Stimulated activated CD4-positive, alpha-beta T cell treated with anti-CD3 and anti-CD28 coated beads, Interleukin-2, amount 100 ng/mL, for 24 hours (primary cell): ENCODE measurements at regions not wholly inside any gene's neighbourhood (a gene's known extent, or its start where the extent isn't known, plus 50 kb on each side); places are given as distances from the start of the nearest gene placed in this dataset.
"Not testable (repeated sequence)": the region's sequence is repeated elsewhere in the genome, so short reads cannot be mapped to it uniquely, and the experiment has no call there.

Experiments used
- DNase-seq, 2 donors: peaks; one replicate each; pipeline ENCODE4 v3.0.0-alpha.2; 2020

DNA sequence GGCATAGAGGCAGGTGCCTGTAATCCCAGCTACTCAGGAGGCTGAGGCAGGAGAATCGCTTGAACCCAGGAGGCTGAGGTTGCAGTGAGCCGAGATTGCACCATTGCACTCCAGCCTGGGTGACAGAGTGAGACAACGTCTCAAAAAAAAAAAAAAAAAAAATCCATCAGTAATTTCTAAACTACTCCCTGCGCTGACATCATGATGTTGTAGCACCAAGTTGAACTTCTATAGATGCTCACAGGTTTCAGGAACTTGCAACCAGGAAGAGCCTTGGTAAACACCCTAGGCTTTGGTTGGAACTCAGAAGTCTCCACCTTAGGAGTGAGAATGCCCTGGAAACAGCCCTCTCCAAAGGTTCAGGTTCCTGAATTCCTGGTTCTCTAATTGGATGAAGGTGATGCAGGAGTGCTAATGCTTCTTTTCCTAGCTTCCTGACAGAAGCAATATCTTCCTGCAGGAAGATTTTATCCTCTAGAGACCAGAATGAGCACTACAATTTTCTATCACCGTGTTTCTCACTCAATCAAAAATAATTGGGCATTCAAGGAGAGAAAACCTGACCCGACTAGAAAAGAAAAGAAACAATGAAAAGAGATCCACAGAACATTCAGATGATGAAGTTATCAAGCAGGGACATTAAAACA lies 469.6 kb downstream of the GADD45G start:
- DNase-seq: no peak

DNA sequence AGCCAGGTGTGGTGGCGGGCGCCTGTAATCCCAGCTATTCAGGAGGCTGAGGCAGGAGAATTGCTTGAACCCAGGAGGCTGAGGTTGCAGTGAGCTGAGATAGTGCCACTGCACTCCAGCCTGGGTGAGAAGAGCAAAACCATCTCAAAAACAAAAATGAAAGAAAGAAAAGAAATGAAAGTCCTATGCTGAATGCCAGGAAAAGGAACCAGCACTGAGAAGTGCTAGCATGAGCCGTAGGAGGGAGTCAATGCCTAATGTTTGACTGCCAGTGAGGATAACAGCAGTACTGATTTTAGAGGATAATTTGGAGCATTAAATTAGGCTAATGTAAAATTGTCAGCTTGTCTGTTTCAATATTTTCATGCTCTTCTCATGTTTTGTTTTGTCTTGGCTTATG lies 472.8 kb downstream of the GADD45G start:
- DNase-seq: not testable (repeated sequence)

DNA sequence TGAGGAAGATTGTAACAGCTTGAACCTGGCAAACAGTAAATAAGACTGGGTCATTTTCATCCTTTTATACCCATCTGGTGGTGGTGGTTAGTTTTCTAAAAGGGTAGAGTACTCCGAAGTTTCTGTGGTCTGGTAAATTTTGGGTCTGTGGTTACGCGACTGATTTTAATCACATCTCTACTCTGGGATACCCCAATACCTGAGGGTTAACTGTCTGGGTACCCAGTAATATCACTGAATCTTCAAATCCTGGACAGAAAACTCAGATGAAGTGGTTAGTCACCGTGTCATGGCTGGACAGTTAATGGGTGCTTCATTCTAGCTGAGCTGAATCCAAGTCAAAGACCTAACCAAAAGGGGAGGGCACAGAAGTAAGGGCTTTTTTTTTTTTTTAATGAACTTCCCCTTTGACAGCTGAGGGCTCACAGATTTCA lies 474.2 kb downstream of the GADD45G start:
- no peak for DNase-seq

DNA sequence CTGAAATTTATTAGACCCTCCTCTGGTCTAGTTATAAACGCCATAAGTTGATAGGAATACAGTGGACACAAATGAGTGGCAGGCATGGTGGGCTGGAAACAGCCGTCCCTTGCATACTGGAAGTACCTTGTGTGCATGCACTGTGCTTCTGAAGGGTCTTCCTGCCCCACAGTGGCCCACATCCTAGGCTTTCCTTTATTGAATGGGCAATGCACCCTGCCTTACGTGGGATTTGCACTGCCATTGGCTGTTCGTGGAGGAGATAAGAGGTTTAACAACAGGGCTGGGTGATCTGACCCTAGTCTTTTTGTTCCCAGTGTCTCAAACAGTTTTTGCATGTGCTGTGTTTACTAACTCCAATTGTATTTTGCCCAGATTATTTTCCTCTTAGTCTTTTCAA lies 480.8 kb downstream of the GADD45G start:
- no peak for DNase-seq

DNA sequence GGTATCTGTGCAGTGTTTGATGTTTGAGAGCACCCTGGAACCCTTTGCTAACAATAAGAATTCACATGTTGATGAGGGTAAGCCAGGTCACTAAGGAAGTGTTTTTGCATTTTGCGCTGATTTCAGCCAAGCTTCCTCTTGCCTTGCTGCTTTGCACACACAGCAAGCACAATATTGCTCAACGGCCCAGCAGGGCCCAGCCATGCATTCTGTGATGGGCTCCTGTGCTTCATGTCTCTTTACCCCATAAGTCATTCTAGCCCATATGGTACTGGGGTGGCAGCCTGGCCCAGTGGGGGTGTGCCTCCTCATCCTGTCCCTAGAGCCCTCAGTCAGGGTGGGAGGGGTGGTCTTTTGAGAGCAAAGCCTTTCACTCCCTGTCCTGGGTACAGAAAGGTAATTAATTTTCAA lies 481.3 kb downstream of the GADD45G start:
- no peak for DNase-seq

DNA sequence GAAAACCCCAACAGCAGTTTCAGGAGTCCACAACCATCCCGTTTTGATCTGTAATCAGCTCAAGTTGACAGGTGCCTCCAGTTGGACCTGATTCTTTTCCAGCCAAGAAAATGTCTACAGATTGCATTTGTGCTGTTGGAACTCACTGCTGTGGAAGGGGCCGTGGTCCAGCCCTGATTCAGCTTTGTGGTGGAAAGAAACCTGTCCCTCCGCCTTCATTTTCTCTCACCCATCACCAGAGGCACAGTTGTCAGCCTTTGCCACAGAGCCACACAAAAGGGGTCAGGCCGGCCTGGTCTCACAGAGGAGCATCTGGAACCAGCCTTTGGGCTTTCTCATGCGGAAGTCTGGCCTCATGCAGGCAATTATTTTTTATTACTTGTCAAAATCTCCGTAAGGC lies 483.6 kb downstream of the GADD45G start:
- DNase-seq: no peak

DNA sequence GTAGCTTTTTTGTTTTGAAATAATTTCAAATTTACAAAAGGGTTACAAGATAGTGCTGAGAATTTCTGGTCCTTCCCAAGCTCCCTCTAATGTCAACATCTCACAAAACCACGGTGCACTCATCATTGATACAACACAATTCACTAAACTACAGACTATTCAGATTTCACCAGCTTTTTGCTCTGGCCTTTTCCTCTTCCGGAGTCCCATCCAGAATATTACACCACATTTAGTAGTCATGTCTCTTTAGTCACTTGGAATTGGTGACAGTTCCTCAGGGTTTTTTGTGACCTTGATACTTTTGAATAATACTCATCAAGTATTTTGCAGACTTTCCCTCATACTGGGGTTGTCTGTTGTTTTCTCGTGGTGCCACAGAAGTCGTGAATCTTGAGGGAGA lies 484.0 kb downstream of the GADD45G start:
- DNase-seq: no peak

DNA sequence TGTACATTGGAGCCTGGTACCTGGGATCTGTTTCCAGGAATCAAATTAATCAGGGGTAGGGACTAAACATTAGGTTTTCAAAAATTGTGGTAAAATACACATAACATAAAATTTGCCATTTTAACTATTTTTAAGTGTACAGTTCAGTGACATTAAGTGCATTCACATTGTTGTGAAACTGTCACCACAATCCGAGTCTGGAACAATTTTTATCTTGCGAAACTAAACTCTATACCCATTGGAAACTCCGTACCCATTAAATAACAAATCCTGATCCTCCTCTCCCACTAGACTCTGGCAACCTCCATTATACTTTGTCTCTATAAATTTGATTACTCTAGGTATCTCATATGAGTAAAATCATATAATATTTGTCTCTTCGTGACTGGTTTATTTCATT lies 486.2 kb downstream of the GADD45G start:
- no peak for DNase-seq

DNA sequence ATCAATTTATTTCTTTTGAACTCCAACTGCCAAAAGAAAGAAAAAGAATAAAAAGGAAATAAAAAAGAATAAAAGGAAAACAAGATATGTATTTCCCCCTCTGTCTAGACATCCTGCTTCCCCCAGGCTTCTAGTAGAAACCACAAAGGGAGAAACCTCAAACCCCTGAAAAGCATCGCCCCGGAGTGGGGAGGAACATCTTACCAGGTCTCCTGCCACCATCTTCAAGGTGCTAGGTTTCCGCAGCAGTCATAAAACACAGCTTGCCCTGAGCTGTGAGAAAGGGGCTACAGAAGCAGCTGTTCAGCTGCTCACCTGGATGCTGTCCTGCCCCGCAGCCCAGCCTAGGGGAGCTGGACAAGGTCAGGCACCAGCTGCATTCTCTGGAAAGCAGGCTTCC lies 487.7 kb downstream of the GADD45G start:
- peak in 1 of 2 donors; percentile 14 for DNase-seq

DNA sequence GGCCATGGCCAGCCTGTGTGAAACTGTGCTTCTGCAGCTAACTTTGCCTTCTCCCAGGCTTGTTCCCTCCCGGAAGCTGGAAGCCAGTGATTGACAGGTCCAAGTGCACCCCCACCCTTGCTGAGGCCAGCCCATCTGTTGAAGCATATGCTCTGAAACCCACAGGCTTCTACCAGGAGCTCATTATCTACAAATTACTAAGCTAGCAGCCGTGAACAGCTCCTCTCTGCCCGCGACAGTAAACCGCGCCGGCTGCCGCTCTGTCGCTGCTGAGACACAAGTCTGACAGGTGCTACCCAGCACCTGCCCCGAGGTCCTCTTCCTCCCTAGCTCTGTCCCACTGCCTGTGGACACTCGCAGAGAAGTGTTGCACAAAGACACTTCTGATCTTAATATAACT lies 490.9 kb downstream of the GADD45G start:
- DNase-seq: no peak

DNA sequence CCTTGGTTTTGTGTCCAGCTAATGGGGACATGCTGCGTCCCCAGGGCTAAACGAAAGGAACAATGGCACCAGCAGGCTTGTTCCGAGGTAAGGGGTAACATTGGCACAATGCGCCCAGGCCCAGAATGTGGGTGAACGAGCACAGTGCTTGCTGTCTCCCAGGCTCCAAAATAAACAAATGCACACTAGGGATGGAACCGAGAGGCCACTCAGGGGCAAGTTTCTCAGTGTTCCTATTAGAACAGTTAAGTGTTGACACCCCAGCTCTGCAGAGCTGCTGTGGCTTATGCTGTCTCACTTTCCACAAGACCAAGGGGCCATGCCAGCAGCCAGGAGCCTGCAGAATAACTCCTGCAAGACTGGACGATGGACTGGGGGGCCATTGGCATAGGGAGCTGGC lies 492.4 kb downstream of the GADD45G start:
- DNase-seq: no peak

DNA sequence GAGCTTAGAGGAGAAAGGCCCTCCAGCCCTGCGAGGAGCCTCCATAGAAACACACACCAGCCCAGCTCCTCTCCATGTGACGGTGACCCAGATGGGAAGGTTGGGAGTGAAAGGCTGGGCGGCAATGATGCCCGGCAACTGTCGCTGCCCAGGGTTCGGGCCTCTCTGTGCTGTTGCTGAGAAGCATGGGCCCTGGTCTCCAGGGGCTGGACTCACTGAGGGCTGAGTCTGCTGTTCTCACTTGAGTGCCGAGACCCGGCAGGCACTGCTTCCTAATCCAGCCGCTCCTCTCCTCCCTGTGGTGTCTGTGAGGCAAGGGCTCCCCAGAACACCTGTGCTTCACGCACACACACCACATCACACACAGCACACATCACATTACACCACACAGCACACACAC lies 493.6 kb downstream of the GADD45G start:
- DNase-seq: no peak

DNA sequence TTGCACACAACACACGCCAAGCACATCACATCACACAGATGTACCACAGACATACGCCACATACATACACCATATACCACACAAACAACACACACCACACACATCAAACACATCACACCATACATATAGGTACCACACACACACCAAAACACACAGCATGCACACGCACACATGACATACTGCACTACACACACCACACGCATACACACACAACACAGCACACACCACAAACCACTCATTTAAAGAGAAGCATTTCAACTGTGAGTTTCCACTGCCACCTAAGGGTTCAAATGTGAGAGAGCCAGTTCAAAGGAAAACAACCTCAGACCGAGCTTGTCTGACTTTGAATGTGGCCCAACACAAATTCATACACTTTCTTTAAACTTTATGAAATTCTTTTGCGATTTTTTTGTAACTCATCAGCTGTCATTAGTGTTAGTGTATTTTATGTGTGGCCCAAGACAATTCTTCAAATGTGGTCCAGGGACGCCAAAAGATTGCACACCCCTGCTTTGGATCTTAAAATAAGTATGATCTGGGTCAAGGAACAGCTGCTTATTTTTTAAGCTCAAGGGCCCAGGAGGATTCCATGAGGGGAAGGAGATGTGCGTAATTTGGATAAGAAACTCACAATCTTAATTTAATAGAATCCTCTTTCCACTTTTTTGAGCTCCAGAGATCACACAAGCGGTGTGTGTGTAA lies 494.6 kb downstream of the GADD45G start:
- no peak for DNase-seq

DNA sequence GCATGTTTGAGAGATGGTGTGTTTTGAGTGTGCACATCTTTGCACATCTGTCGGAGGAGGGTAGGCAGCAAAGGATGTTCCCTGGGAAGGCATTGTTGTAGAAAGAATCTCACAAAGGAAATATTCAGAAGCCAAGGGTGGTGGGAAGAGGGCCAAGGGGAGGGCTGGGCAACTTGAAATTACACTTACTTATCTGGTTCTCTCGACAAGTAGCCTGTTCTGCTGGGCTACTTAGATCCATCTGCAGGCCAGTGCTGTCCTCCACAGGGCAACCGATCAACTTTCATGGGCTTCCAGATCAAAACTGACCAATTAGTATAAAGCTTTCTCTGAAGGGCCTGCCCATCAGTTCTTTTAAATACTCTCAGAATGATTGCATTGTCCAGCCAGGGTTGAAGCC lies 495.2 kb downstream of the GADD45G start:
- no peak for DNase-seq

DNA sequence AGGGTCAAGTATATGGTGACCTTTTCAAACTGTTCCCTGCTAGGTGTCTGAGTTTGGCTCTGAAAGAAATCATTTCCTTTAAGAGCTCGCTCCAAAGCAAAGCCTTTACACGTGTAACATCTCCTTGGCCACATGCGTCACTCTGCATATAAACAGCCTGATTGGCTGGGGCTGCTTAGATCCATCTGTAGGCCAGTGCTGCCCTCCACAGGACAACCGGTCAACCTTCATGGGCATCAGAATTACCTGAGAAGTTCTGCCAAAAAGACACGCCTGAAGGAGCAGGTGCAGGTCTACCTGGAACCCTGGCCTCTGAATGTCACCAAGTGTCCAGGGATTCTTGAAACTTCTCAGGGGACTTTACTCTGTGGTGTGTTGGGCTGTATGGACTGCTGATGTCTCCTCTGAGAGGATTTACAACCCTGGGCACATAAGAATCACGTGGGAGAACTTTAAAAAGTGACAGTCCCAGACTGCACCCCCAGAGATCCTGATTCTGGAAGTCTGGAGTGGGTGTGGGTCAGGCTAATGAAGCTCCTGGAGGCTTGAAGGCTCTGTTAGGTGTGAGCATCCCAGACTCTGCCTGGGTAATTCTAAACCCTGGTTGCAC lies 497.6 kb downstream of the GADD45G start:
- DNase-seq: peak; percentile 79 to 83

DNA sequence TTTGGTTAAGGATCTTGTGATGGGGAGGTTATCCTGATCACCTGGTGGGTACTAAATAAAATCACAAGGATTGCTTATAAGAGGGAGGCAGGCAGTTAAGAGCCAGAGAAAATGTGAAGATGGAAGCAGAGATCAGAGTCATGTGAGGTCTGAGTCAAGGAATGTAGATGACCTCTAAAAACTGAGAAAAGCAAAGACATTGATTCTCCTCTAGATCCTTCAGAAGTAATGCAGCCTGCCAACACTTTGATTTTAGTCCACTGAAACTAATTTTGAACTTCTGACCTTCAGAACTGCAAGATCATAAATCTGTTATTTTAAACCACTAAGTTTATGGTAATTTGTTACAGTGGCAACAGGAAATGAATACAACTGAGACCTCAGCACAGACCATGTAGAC lies 499.0 kb downstream of the GADD45G start:
- no peak for DNase-seq

DNA sequence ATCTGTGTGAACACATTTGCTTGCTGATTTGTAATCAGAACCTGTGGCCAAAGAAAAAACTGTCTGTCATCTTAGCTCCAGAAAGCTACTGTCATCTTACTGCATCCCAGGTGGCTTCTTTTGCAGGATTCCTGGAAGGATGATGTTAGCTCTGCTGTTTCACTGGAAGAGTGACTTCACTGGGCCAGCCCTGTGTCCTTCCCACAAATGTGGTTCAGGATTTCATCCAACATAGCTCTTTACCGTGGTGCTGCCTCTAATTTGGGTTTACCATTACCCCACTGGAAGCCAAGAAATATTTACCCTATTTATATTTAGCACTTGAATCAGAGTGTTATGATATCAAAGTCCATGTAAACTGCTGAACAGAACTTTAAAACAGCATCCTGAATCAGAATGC lies 501.0 kb downstream of the GADD45G start:
- DNase-seq: no peak

DNA sequence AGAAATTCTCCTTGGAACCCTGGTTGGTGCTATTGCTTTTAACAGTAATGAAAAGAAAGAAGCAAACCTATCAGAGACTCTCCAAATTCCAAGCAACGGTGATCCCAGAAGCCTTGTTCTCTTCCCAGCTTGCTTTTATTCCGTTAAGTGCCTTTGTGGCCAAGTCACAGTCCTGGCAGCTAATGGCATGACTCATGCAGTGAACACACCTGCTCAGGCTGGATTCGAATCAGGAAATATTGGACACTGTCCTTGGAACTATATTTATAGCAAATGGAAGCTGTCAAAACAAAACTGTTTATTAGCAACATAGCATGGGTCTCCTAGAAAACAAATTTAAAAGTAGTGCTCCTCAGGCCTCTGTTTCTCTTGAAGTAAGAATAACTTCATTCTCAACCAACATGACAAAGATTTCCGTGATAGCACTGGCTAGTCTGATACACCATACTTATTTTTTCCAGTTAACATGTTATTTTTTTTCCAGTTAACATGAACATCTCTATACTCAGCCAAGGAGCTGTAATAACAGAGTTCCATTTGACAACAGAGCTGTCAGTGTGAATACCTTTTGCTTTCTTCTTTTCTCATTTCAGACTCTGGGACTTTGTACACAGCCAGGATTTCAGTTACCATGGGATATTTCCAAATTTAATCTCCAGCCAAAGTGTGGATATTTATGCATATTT lies 502.4 kb downstream of the GADD45G start:
- DNase-seq: no peak

DNA sequence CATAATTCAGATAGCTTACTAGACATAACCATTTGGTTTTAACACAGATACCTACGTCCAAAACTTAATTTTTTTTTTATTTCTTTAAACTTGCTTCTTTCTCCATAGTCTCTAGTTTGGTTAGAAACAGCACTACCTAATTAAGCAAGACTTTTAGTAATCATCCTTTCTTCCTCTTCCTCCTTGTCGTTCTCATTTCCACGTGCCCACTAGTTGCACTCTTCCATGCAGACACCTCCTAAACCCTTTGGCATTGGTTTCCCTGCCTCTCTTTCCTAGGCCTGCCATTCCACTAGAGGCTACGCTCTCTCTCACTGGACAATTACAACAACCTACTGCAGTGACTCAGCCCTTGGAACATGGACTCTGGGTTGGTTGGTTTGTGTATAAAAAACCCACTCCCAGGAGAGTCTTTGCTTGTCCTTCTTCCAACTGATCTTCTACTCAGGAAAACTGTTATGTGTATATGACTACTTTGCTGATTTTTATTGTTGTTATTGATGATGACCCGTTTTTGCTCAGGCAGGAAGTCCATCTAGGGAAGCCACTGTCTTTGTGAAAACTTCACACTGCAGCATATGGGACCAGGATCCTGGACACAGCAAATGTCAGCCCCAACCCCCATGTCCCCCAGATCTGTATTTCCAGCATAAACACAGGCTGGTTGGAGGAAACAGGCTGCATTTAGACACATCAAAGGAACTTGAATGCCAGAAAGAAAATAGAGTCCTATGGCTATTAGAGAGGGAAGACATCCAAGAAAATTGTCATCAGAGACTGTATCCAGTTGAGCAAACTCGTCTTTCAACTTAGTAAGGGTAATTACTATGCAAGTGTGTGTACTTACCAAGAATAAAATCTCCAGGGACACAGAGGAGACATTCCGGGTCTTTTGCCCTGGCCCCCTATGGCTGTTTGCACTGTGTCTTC lies 503.2 kb downstream of the GADD45G start:
- DNase-seq: no peak

DNA sequence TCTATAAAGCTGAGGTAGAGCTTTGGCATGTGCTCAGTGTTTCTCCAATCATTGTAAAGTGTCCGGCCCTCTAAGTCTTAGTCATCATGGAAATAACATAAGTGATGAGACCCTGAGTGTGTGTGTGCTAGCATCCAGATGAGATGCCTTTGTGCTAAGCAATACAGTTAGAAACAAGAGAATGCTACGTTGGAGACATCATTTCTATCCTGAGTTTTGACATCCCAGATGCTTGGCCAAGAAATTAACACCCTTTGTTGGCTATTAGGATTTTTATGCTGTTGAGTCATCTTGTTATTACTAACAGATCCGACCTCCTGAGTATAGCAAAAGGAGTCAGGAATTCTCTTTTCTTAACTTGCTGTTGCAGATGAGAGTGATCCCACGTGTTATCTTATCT lies 508.0 kb downstream of the GADD45G start:
- DNase-seq: no peak

DNA sequence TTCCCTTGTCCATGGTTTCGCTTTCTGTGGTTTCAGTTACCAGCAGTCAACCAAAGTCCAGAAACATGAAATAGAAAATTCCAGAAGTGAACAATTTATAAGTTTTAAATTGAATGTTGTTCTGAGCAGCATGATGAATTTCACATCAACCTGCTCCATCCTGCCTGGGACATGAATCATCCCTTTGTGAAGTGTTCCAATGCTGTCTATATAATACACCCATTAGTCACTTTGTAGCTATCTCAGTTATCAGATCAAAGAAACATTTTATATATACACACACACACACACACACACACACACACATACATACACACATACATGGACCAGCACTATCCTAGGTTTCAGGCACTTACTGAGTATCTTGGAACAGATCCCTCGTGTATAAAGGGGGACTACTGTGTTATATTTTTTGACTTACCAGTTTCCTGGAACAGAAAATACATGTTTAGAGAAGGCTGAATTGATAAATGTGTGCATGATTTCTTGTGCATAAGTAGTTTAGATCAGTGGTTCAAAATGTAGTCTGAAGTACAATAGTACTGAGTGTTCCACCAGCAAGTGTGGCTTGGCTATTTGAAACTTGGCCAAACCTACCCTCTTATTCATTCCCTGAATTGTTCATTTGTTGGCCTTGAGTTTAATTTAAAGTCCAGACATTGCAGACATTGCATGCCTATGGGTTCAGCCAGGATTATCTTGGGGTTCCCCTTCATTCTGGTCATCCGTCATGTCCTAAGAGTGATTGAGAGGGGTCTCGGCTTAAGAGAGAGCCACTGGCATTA lies 510.0 kb downstream of the GADD45G start:
- DNase-seq: no peak

DNA sequence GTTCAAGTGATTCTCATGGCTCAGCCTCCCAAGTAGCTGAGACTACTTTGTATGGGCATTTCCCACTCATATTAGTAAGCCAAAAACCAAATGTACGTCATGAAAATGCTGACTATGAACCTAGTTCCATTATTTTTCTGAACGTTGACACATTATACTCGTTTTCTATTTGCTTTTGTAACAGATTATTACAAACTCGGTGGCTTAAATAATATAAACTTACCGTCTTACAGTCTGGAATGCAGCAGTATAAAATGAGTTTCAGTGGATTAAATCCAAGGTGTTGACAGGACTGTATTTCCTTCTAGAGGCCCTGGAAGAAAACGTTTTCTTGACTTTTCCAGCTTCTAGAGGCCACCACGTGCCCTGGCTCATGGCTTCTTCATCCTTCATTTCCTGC lies 517.0 kb downstream of the GADD45G start:
- no peak for DNase-seq
